GM21515 (cell line): ENCODE measurements at regions not wholly inside any gene's neighbourhood (a gene's known extent, or its start where the extent isn't known, plus 50 kb on each side); places are given as distances from the start of the nearest gene placed in this dataset.

ENCODE experiments used
- ATAC-seq: cut with Tn5 transposase; IDR thresholded peaks from one replicate; pipeline ENCODE4 v1.9.1; 2021; ENCODE audit not compliant: unreplicated experiment

GRCh38 chr4:30837131-30837539 lies 117.0 kb downstream of the PCDH7 start:
- no peak for ATAC-seq

- no peak for ATAC-seq
These were observed 117.7 kb downstream of the PCDH7 start for GRCh38 chr4:30837861-30838260.

- no peak for ATAC-seq
These were observed 118.2 kb downstream of the PCDH7 start for GRCh38 chr4:30838331-30838730.

- no peak for ATAC-seq
These were observed 119.7 kb downstream of the PCDH7 start for GRCh38 chr4:30839583-30840520.

- ATAC-seq = no peak
These were observed 120.4 kb downstream of the PCDH7 start for GRCh38 chr4:30840571-30840970.

GRCh38 chr4:30842142-30842541 lies 122.0 kb downstream of the PCDH7 start:
- ATAC-seq = no peak

- ATAC-seq = no peak
These were observed 122.5 kb downstream of the PCDH7 start for GRCh38 chr4:30842689-30843088.

- ATAC-seq = no peak
These were observed 124.9 kb downstream of the PCDH7 start for GRCh38 chr4:30844861-30845582.

GRCh38 chr4:30847167-30847566 lies 127.0 kb downstream of the PCDH7 start:
- ATAC-seq = no peak

- ATAC-seq = no peak
These were observed 127.8 kb downstream of the PCDH7 start for GRCh38 chr4:30847958-30848357.

GRCh38 chr4:30854531-30854930 lies 134.4 kb downstream of the PCDH7 start:
- no peak for ATAC-seq

GRCh38 chr4:30855232-30855631 lies 135.1 kb downstream of the PCDH7 start:
- ATAC-seq = no peak

GRCh38 chr4:30856795-30857564 lies 136.8 kb downstream of the PCDH7 start:
- ATAC-seq = no peak

- ATAC-seq = no peak
These were observed 140.8 kb downstream of the PCDH7 start for GRCh38 chr4:30860978-30861377.

- no peak for ATAC-seq
These were observed 142.0 kb downstream of the PCDH7 start for GRCh38 chr4:30862196-30862595.

GRCh38 chr4:30863021-30863420 lies 142.9 kb downstream of the PCDH7 start:
- no peak for ATAC-seq

GRCh38 chr4:30865691-30866090 lies 145.5 kb downstream of the PCDH7 start:
- ATAC-seq = no peak

- no peak for ATAC-seq
These were observed 146.2 kb downstream of the PCDH7 start for GRCh38 chr4:30866346-30866745.

- no peak for ATAC-seq
These were observed 146.7 kb downstream of the PCDH7 start for GRCh38 chr4:30866907-30867306.

- no peak for ATAC-seq
These were observed 147.3 kb downstream of the PCDH7 start for GRCh38 chr4:30867427-30867826.

- no peak for ATAC-seq
These were observed 148.1 kb downstream of the PCDH7 start for GRCh38 chr4:30868111-30868895.
